Stimulated activated CD4-positive, alpha-beta T cell treated with anti-CD3 and anti-CD28 coated beads, Interleukin-4, amount 100 ng/mL, for 1 hour (primary cell): ENCODE measurements at regions not wholly inside any gene's neighbourhood (a gene's known extent, or its start where the extent isn't known, plus 50 kb on each side); places are given as distances from the start of the nearest gene placed in this dataset.

ENCODE experiments used
- DNase-seq: peaks from one replicate; pipeline ENCODE4 v3.0.0-alpha.2; 2020

GRCh38 chr11:129324533-129325175 lies 51.0 kb upstream of the BARX2 start:
- no peak for DNase-seq

GRCh38 chr11:129323896-129324502 lies 51.6 kb upstream of the BARX2 start:
- DNase-seq: no peak

GRCh38 chr11:129322941-129323340 lies 52.7 kb upstream of the BARX2 start:
- no peak for DNase-seq

GRCh38 chr11:129321076-129321475 lies 54.6 kb upstream of the BARX2 start:
- no peak for DNase-seq

DNA sequence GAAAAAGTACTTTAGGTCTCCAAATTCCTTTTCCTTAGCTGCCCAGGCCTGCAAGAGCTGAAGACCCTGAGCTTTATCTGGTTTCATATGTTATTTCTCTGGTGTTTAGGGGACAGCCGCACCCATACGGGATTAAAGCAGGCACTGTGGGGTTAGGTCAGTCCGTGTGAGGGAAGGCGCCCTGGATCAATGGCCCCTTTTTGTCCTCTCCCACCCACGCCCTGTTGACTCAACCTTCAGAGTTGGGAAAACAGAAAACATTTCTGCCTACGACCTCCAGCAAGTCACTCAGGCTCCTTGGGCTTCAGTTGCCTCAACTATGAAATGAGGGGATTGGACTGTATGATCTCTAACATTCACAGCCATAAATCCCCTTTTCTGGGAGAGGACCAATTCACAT lies 55.2 kb upstream of the BARX2 start:
- no peak for DNase-seq

GRCh38 chr11:129319751-129320150 lies 55.9 kb upstream of the BARX2 start:
- no peak for DNase-seq

DNA sequence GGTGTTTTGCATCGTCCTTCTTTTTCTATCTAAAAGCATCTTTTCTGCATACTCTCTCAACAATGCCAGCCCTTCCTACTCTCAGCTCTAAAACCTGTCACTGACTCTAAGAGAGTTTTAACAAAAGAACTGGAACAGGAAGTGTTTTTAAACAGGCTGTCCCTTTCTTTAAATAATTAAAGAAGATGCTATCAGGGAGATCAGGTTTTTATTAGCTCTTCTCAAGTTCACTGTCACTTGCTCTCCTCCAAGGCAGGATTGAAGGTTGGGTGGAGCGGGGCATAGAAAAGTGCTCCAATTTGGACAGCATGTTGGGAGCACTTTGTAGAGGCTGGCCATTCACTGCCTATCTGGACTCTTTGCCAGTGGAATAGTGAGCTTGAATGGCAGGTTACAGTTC lies 56.4 kb upstream of the BARX2 start:
- DNase-seq: no peak

- DNase-seq: no peak
Observed at GRCh38 chr11:129317571-129317970, 58.1 kb upstream of the BARX2 start.

DNA sequence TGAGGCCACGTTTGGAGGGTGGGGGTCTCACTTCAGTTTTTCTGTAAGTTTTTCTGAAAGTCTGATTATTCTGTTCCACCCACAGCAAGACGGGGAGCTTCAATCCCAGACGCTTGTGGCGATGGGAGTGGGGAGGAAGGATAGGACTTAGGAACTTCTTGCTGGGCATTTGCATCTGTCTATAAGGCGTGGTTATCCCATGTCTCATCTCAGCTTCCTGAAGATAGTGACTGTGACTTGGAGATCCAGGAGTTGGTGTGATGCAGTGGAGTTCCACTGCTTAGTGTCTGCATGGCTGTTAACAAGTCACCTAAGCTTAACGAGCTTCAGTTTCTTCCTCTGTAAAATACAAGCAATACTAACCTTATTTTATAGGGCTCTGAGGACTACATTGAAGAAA lies 58.9 kb upstream of the BARX2 start:
- no peak for DNase-seq

DNA sequence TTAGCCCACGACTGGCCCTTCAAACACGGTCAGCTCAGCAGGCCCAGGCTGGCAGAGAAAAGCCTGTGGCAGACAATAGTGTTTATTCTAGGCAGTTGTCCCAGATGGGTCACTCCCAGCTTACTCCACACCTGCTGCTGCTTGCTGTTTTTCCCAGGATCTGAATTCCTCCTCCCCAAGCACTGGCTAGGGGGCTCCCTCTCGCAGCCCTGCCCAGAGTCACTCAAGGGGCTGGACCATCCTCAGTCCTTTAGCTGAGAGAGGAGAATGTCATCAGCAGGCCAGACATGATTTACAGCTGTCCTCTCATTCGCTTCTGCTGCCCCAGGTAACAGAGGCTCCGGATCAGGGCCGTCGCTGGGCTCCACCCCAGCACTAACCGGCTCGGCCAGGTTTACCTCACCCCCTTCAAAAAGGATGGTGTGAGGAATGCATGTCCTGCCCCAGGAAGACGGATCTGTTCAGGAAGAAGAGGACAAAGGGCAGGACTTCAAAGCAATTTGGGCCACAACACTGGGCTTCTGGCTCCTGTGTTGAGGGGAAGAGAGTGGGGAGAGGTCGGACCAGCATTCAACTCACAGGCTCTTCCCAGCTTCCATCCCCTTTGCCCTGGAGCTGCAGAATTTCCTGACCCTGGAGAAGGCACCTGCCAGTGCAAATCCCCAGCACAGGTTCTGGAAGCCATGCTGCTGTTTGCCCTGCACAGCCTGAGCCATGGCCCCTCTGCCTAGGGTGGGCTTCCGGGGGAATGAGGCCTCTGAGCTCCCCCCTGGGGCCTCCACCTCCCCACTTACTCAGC lies 59.7 kb upstream of the BARX2 start:
- no peak for DNase-seq

- no peak for DNase-seq
Observed at GRCh38 chr11:129314371-129314770, 61.3 kb upstream of the BARX2 start.

GRCh38 chr11:129313541-129314297 lies 61.9 kb upstream of the BARX2 start:
- DNase-seq: no peak

DNA sequence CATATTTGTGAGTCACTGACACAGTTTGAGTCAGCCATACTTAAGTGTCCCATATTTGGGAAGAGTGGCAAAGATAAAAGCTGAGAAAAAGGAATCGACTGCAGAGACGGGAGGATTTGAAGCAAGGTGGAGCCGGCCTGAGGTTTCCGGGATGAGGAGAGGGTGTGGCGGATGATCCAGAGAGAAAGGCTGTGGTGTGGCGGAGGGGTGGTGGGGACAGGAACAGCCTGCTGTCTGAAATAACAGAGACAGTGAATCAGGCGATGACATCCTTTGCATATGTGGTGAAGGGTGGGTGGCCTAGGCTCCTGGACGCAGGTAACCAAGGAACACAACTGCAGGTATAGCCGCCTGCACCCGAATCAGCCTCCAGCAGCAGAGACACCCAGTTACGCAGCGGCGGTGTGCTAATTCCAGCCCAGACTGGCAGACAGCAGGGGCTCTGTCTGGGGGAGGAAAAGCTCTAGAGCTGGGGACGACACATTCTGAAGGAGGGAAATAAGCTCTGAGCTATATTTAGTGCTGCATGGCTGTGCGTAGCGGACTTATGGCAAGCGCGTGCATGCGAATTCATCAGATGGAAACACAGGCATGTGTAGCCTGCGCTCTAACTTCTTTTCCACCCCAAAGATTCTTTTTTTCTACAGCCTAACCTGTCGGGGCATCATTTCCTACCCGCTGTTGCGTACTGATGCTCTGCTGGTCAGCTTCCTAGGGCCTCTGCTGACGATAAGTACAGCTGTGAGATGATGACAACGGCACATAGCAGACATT lies 62.7 kb upstream of the BARX2 start:
- no peak for DNase-seq

- DNase-seq: no peak
Observed at GRCh38 chr11:129308241-129308865, 67.3 kb upstream of the BARX2 start.

DNA sequence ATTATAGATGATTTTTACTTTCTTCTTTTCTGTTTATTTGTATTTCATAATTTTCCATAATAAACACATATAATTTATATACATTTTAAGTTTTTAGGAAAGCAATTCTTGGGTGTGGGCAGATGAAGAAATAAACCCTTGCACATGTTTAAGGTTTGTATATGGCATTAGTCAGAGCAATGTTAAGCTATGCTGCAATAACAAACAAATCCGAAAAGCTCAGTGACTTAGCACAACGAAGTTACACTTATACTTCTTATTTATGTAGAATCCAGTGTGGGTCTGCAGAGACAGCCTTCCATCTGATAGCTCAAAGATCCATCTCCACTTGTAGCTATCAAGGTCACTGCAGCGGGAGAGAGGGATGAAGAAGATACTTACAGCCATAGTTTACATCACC lies 68.5 kb upstream of the BARX2 start:
- DNase-seq: no peak

DNA sequence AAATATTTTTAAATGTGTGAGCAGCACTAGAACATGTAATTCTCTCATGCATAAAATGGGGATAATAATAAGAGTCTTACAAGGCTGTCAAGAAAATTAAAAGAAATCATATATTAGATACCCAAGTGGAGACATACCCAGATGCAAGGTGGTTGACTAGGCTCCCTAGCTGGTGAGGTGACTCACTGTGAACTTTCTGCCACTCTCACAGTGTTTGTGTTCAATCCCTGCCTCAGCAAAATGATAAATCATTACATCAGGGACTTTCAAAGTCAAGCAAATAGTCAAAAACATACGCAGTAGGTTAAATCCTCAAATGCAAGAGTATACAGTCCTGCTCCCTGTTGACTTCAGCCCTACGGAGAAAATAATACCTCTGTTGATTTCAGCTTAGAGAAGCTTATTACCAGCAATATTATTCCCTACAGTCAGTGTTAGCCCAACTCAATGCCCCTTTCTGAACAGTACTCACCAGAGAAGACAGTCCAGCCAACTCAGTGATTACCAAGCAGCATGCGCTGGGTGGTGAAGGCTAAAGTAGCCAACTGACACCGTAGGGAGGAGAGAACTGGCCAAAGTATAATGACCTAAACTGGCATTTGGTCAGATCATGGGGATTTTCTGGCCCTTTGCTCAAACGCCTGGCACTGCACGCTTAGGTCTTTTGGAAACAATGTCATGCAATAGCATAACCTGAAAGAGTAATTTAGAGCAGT lies 73.1 kb upstream of the BARX2 start:
- no peak for DNase-seq

GRCh38 chr11:129300099-129300498 lies 75.5 kb upstream of the BARX2 start:
- no peak for DNase-seq

GRCh38 chr11:129298988-129299387 lies 76.7 kb upstream of the BARX2 start:
- no peak for DNase-seq

DNA sequence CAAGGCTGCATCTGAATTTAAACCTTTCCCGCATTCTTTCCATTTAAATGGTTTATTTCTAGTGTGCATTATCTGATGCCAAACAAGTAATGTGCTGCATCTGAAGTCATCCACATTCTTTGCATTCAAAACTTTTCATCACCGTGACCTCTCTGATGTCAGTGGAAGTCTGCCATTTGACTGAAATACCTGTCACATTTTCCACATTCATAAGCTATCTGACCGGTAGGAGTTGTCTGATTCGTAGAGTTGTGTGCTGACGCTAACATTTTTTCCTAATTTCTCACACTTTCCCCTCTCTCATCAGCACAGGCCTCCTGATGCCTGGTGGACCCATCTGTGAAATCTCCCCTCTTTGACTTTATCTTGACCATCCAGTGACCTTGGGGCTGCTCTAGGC lies 79.9 kb upstream of the BARX2 start:
- DNase-seq: no peak

DNA sequence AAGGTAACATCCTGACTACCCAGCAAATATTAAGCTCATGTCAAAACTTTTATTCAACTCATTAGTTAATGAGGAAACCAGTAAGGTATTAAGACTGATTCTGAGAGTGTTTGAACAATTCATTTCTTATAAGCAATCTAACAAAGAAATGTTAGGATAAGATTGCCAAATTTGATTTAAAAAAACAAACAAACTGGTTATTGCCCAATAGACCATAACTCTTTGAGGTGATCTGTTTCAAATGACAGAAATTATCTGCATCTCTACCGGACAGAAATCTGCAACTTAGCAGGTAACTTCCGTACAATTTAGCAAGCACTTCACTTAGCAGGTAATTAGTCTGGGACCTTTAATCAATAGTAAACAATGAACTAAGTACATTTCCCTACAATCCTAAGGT lies 82.9 kb upstream of the BARX2 start:
- DNase-seq: no peak

- DNase-seq: no peak
Observed at GRCh38 chr11:129292092-129292491, 83.6 kb upstream of the BARX2 start.

GRCh38 chr11:129291546-129291945 lies 84.1 kb upstream of the BARX2 start:
- DNase-seq: no peak
